ENCODE measurements at regions not wholly inside any gene's neighbourhood (a gene's known extent, or its start where the extent isn't known, plus 50 kb on each side); places are given as distances from the start of the nearest gene placed in this dataset.

- H3K4ac ChIP-seq (ENCODE audit: low read depth, low read length), result no peak overlapping the region
- Mint-ChIP-seq H3K4me1 (no peaks in the 10 kb centered on the region), H3K27ac (no peak overlapping the region), H3K4me3 (no peak overlapping the region), H3K9me3 (no peaks in the 10 kb centered on the region), H3K27me3 (ENCODE audit: low read depth) (no peaks in the 10 kb centered on the region), H3K36me3 (ENCODE audit: insufficient read depth in 1 of 3, low read depth in 3 of 3) (no peaks in the 10 kb centered on the region)
- H4K91ac ChIP-seq (ENCODE audit: insufficient read length, low read depth, low read length), result no peak overlapping the region
- no peaks in the 10 kb centered on the region for H3K79me1 ChIP-seq (ENCODE audit: insufficient read depth, low read depth, low read length, poor library complexity, severe bottlenecking)
- H3K14ac ChIP-seq (ENCODE audit: insufficient read depth, low read length), result no peak overlapping the region
- no peak overlapping the region for H3K23ac ChIP-seq (ENCODE audit: insufficient read length, low read depth, low read length)
- H3K4me2 ChIP-seq (ENCODE audit: insufficient read depth, insufficient read length, low read length), result no peak overlapping the region
- H4K5ac ChIP-seq (ENCODE audit: insufficient read length, low read depth, low read length), result no peak overlapping the region
- no peak overlapping the region for H2AFZ ChIP-seq (ENCODE audit: low read length)
- no peaks in the 10 kb centered on the region for H3K23me2 ChIP-seq (ENCODE audit: insufficient read length, low read depth, low read length, poor library complexity, severe bottlenecking)
- no peaks in the 10 kb centered on the region for H3K79me2 ChIP-seq (ENCODE audit: insufficient read depth, low read length)
- no peak for DNase-seq
- no peak overlapping the region for H3T11ph ChIP-seq (ENCODE audit: low read length)
- H2AK5ac ChIP-seq (ENCODE audit: insufficient read length, low read length), result no peak overlapping the region
- H2BK5ac ChIP-seq (ENCODE audit: insufficient read length, low read length), result no peak overlapping the region
- H4K20me1 ChIP-seq (ENCODE audit: control insufficient read depth, insufficient read depth, insufficient read length), result no peaks in the 10 kb centered on the region
- H2BK12ac ChIP-seq (ENCODE audit: insufficient read length, low read depth, low read length), result no peak overlapping the region
- H4K8ac ChIP-seq (replicated peaks; ENCODE audit: insufficient read length, low read depth, low read length), result no peak overlapping the region
- H3K9me3 ChIP-seq (ENCODE audit: control insufficient read depth, low read depth, low read length), result no peaks in the 10 kb centered on the region
- H2BK15ac ChIP-seq (ENCODE audit: low read depth, low read length), result no peak overlapping the region
- WGBS (ENCODE audit: extremely low coverage, insufficient read length, low lambda C conversion rate), result no CpG with 5 or more reads among the region's 5 CpGs
- H3K4me1 ChIP-seq (ENCODE audit: insufficient read depth, low read length), result no peaks in the 10 kb centered on the region
- H3K56ac ChIP-seq (ENCODE audit: insufficient read length, low read depth, low read length), result no peak overlapping the region
- no peak overlapping the region for H2BK20ac ChIP-seq (ENCODE audit: low read depth, low read length, poor library complexity, severe bottlenecking)
- no peaks in the 10 kb centered on the region for H3K27me3 ChIP-seq (ENCODE audit: insufficient read depth, low read length)
- H2BK120ac ChIP-seq (ENCODE audit: low read depth, low read length, poor library complexity, severe bottlenecking), result no peak overlapping the region
- H3K18ac ChIP-seq (ENCODE audit: insufficient read length, low read depth, low read length), result no peak overlapping the region
- no peak for TF ChIP-seq CTCF (conservative IDR thresholded peaks at IDR 0.05)
- no peak overlapping the region for H3K9ac ChIP-seq (ENCODE audit: extremely low read depth, insufficient read length, low read length)
- no peak overlapping the region for H3K27ac ChIP-seq (ENCODE audit: insufficient read length, low read depth, low read length)
Measured at GRCh38 chr18:60593249-60593648, 220.7 kb upstream of the MC4R start.
